AG04450 (cell line): ENCODE measurements at regions not wholly inside any gene's neighbourhood (a gene's known extent, or its start where the extent isn't known, plus 50 kb on each side); places are given as distances from the start of the nearest gene placed in this dataset.

Experiments used
- CTCF ChIA-PET: fragments of 300-600, 350-600 bp; formaldehyde crosslinking; extraction: SDS; loops from one replicate; lab custom pipeline; 2022; ENCODE audit warnings: antibody characterized with exemption, inconsistent platforms; lab: Charles Lee
- POLR2A ChIA-PET: fragments of 350-600 bp; formaldehyde crosslinking; extraction: SDS; loops from one replicate; lab custom pipeline; 2021; ENCODE audit warnings: antibody characterized with exemption, inconsistent platforms; lab: Yijun Ruan, JAX
- DNase-seq: peaks from one replicate; pipeline ENCODE4 v3.0.0-alpha.2; 2011; ENCODE audit warnings: low read depth, low spot score
- H3K27ac ChIP-seq: one replicate; pipeline ENCODE4 v1.5.1; 2012; ENCODE audit warnings: low read depth, low read length, control low read depth
- H3K27me3 ChIP-seq: one replicate; pipeline ENCODE4 v1.6.0; 2012; ENCODE audit warnings: low read length; ENCODE audit not compliant: control insufficient read depth, insufficient read depth
- H3K4me3 ChIP-seq: 2 replicates; pipeline ENCODE4 v1.5.1; 2011; ENCODE audit warnings: mild to moderate bottlenecking, low read depth, low read length, control low read depth
- H3K9me3 ChIP-seq: 2 replicates; pipeline ENCODE4 v1.5.1; 2012; ENCODE audit warnings: low read length; ENCODE audit not compliant: control insufficient read depth, insufficient read depth
- CTCF ChIP-seq: IDR thresholded peaks from 2 replicates; pipeline ENCODE4 v1.5.1; 2011; ENCODE audit warnings: low read depth, low read length, control low read depth, inconsistent platforms

- Histone ChIP-seq H3K27me3 (no peaks in the 10 kb centered on the region), H3K4me3 (no peak overlapping the region), H3K27ac (no peak overlapping the region), H3K9me3 (no peaks in the 10 kb centered on the region)
- CTCF ChIA-PET: no interaction called here
- POLR2A ChIA-PET: interaction anchor here (0.7 kb wide), 1 partner anchor 16 kb away, joined by 3 read pairs; no protein-coding TSS in a partner anchor
- peak; percentile 68 for DNase-seq
- TF ChIP-seq CTCF: no peak
Observed at GRCh38 chr7:79820387-79820786, 314.2 kb upstream of the GNAI1 start.

- TF ChIP-seq CTCF: no peak
- no peaks in the 10 kb centered on the region for H3K27me3 ChIP-seq
- no peak overlapping the region for H3K27ac ChIP-seq
- ChIA-PET POLR2A (no interaction called here), CTCF (interaction anchor here (0.9 kb wide), 1 partner anchor 208 kb away, joined by 3 read pairs; no protein-coding TSS in a partner anchor)
- no peak for DNase-seq
- H3K4me3 ChIP-seq: no peak overlapping the region
- H3K9me3 ChIP-seq: no peaks in the 10 kb centered on the region
Observed at GRCh38 chr7:79810916-79811315, 323.7 kb upstream of the GNAI1 start.

GRCh38 chr7:79806161-79806734, 328.4 kb upstream of the GNAI1 start:
- ChIA-PET CTCF (interaction anchor here (0.7 to 1.6 kb wide), 6 partner anchors 9 to 242 kb away, joined by 3 to 11 read pairs (median 4); no protein-coding TSS in a partner anchor), POLR2A (no interaction called here)

GRCh38 chr7:79790656-79791262, 337.3 kb upstream of the MAGI2 start:
- Histone ChIP-seq H3K27me3 (no peaks in the 10 kb centered on the region), H3K9me3 (no peaks in the 10 kb centered on the region), H3K4me3 (no peak overlapping the region), H3K27ac (no peak overlapping the region)
- DNase-seq: no peak
- CTCF ChIA-PET: no interaction called here
- no peak for TF ChIP-seq CTCF
- POLR2A ChIA-PET: no interaction called here

More at GRCh38 chr7:79806161-79806734, 328.4 kb upstream of the GNAI1 start:
- Histone ChIP-seq H3K9me3 (no peaks in the 10 kb centered on the region), H3K27me3 (no peaks in the 10 kb centered on the region), H3K27ac (no peak overlapping the region), H3K4me3 (no peak overlapping the region)
- DNase-seq: no peak
- TF ChIP-seq CTCF: peak; percentile 62

- DNase-seq: peak; percentile 32
- Histone ChIP-seq H3K9me3 (no peaks in the 10 kb centered on the region), H3K27me3 (no peaks in the 10 kb centered on the region), H3K4me3 (no peak overlapping the region), H3K27ac (no peak overlapping the region)
- ChIA-PET POLR2A (no interaction called here), CTCF (no interaction called here)
- TF ChIP-seq CTCF: no peak
Observed at GRCh38 chr7:79789584-79790345, 336.3 kb upstream of the MAGI2 start.
